ENCODE measurements at regions not wholly inside any gene's neighbourhood (a gene's known extent, or its start where the extent isn't known, plus 50 kb on each side); places are given as distances from the start of the nearest gene placed in this dataset.

DNA sequence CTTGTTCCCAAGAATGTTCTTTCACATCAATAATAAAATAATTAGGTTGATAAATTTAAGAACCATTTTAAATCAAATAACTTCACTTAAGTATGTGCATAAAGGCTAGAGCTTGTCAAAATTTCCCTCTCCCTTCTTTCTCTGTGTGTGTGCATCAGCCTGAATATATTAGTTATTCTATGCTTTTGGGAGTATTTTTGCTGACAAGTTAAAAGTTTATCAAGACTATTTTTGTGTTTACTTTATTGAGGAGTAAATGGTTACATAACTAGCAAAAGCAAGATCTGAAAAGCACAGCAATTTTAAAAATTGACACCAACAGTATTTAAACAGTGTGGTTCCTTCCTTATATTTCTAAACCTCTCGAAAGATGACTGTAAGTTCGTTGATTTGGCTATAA lies 261.7 kb downstream of the ISL1 start:
- H3K4me3 ChIP-seq: no peak overlapping the region
- no peaks in the 10 kb centered on the region for H3K4me1 ChIP-seq
- no peaks in the 10 kb centered on the region for H3K9me3 ChIP-seq (replicated peaks in 1 of 11)
- no peaks in the 10 kb centered on the region for H3K36me3 ChIP-seq
- H3K27me3 ChIP-seq: no peaks in the 10 kb centered on the region
- H3K9ac ChIP-seq: no peak overlapping the region
- H3K4me2 ChIP-seq: no peak overlapping the region
- no peak for TF ChIP-seq Cebpa-rat (IDR thresholded peaks at IDR 0.05)
- no peak overlapping the region for H3K27ac ChIP-seq
- H4K20me1 ChIP-seq: no peaks in the 10 kb centered on the region

DNA sequence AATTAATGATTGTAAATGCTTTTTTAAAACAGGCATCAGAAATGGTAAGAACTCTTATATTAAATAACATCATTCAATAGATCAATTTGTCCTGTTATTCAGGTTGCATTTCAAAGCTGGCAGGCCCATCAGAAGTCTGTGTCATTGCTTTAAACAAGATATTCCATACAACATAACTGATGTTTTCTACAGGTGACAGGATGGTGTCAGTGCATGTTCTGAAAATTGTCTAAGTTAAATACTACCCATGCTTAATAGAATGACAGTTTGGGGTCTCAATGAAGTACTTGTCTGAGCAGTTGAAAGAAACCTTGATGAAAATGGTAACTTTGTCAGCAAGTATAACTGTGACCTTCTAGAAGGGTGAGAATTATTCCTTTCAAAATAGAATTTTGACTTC lies 263.2 kb downstream of the ISL1 start:
- TF ChIP-seq Cebpa-rat (IDR thresholded peaks at IDR 0.05): no peak
- Histone ChIP-seq H3K27ac (no peak overlapping the region), H3K4me3 (no peak overlapping the region), H3K9ac (no peak overlapping the region), H3K4me2 (no peak overlapping the region), H3K36me3 (no peaks in the 10 kb centered on the region), H3K27me3 (no peaks in the 10 kb centered on the region), H3K4me1 (no peaks in the 10 kb centered on the region), H3K9me3 (replicated peaks in 1 of 11) (no peaks in the 10 kb centered on the region), H4K20me1 (no peaks in the 10 kb centered on the region)

DNA sequence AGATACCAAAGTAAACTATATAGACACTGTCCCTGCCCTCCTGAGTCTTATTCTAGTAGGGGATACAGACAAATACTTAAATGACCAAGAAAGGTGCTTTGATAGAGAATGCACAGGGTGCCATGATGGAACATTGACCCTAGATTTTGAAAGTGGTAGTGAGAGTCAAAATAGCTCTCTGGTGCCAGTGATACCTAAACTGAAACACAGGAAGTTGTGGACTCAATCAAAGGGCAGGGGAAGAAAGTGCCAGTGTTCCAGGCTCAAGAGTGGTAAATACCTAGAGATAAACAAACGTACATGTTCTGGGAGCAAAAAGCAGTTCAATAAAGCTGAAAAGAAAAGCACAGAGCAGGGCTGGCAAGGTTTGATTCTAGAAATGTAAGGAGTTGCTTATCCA lies 267.6 kb downstream of the ISL1 start:
- no peak overlapping the region for H3K4me2 ChIP-seq
- no peaks in the 10 kb centered on the region for H3K36me3 ChIP-seq
- no peak for TF ChIP-seq Cebpa-rat (IDR thresholded peaks at IDR 0.05)
- no peak overlapping the region for H3K9ac ChIP-seq
- H3K4me1 ChIP-seq: no peaks in the 10 kb centered on the region
- no peaks in the 10 kb centered on the region for H4K20me1 ChIP-seq
- H3K27me3 ChIP-seq: no peaks in the 10 kb centered on the region
- no peaks in the 10 kb centered on the region for H3K9me3 ChIP-seq (replicated peaks in 1 of 11)
- no peak overlapping the region for H3K27ac ChIP-seq
- H3K4me3 ChIP-seq: no peak overlapping the region

DNA sequence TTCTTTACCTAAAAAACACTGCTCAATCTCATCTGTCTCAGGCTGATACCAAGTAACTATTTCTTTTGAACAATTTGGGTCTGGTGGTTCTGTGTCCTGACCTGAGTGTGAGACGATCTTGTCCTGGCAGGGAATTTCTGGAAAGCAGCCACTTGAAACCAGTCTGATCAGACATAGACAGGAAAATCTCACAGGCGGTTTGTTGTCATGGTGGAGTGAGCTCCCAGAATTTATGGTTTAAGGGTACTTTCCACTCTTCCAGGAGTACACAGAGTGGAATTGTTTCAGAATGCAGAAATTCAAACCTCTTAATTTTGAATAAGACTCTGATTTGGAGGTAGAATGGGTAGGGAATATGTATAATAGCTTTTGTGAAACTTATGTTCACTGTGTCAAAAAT lies 268.2 kb downstream of the ISL1 start:
- Histone ChIP-seq H3K4me2 (no peak overlapping the region), H3K9me3 (replicated peaks in 1 of 11) (no peaks in the 10 kb centered on the region), H4K20me1 (no peaks in the 10 kb centered on the region), H3K9ac (no peak overlapping the region), H3K4me1 (no peaks in the 10 kb centered on the region), H3K27ac (no peak overlapping the region), H3K27me3 (no peaks in the 10 kb centered on the region), H3K36me3 (no peaks in the 10 kb centered on the region), H3K4me3 (no peak overlapping the region)
- TF ChIP-seq Cebpa-rat (IDR thresholded peaks at IDR 0.05): no peak

DNA sequence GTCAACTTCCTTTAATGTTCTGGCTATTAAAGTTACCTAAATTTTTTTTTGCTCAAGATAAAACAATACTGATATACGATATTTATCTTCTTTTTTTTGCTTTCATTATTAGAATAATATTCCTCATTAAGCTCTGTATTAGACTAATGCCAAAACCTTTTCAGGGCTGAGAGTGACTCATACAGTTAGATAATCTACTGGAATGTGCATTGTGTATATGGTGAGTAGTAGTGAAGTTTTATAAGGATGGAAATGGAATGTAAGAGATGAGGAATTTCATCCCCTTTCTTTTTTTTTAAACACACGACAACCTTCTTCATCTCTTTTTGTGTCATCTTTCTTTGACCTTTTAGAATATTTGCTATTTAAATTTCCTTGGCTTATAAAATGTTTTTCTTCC lies 268.6 kb downstream of the ISL1 start:
- Histone ChIP-seq H3K27ac (no peak overlapping the region), H3K4me2 (no peak overlapping the region), H3K9ac (no peak overlapping the region), H3K4me1 (no peaks in the 10 kb centered on the region), H3K4me3 (no peak overlapping the region), H3K27me3 (no peaks in the 10 kb centered on the region), H4K20me1 (no peaks in the 10 kb centered on the region), H3K36me3 (no peaks in the 10 kb centered on the region), H3K9me3 (replicated peaks in 1 of 11) (no peaks in the 10 kb centered on the region)
- TF ChIP-seq Cebpa-rat (IDR thresholded peaks at IDR 0.05): no peak

DNA sequence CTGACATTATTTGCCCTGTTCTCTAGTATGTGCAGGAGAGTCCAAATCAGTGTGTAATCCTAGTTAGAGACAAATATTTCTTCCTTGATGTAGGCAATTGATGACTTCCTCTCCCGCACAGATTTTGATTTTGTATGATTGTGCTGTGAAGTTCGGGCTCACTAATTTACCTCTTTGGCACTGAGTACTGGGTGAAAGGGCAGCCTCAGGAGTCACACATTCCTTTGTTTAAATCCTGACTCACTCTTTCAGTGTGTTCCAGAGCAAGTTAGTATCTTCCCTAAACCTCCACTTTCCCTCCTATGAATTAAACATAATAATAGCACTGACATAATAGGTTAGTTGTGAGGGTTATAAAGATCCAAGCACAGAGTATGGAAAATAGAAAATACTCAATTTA lies 269.7 kb downstream of the ISL1 start:
- H3K36me3 ChIP-seq: no peaks in the 10 kb centered on the region
- H4K20me1 ChIP-seq: no peaks in the 10 kb centered on the region
- H3K27ac ChIP-seq: no peak overlapping the region
- H3K4me3 ChIP-seq: no peak overlapping the region
- TF ChIP-seq Cebpa-rat (IDR thresholded peaks at IDR 0.05): no peak
- H3K27me3 ChIP-seq: no peaks in the 10 kb centered on the region
- H3K9ac ChIP-seq: no peak overlapping the region
- H3K4me2 ChIP-seq: no peak overlapping the region
- H3K9me3 ChIP-seq (replicated peaks in 1 of 11): no peaks in the 10 kb centered on the region
- H3K4me1 ChIP-seq: no peaks in the 10 kb centered on the region

DNA sequence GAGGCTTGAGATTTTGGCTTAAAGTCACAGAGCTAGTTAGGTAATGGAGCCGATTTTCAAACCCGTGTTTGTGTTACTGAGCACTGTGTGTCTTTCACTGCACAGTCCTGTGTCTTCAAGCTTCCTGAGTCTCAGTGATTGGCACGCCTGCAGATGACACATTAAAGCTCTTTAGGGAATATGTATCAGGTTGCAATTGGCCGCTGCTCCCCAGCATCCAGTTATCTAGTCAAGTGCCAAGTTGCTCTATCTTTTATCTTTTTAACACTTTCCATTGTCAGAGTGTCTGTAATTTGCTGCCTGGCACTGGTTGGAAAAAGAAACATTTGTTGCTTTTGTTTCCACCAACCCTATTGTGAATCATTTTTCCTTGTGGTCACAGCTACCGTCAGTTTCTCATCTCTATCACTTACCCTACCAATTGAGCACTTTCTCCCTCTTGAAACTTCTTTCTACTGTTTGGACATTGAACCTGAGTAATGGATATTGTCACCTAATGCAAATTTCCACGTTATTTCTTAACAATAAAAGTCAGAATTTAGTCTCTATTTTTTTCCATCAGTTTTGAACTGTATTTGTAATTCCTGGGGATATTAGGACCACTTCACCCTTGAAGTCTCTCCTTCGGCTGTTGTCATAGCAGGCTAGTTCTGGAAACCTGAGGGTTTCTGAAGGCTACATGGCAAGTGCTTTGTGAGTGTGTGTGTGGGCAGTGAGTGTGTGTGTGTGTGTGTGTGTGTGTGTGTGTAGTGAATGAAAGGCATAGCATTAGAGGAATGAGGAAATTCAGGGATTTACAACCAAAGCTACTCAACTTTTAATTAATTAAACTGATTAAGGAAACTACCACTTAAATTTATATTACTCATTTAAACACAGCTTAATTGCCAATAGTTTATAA lies 274.3 kb downstream of the ISL1 start:
- Histone ChIP-seq H3K4me3 (no peak overlapping the region), H3K27ac (no peak overlapping the region), H3K9me3 (replicated peaks in 1 of 11) (no peaks in the 10 kb centered on the region), H3K27me3 (no peaks in the 10 kb centered on the region), H3K9ac (no peak overlapping the region), H3K36me3 (no peaks in the 10 kb centered on the region), H3K4me1 (no peaks in the 10 kb centered on the region), H4K20me1 (no peaks in the 10 kb centered on the region), H3K4me2 (no peak overlapping the region)
- TF ChIP-seq Cebpa-rat (IDR thresholded peaks at IDR 0.05): no peak

DNA sequence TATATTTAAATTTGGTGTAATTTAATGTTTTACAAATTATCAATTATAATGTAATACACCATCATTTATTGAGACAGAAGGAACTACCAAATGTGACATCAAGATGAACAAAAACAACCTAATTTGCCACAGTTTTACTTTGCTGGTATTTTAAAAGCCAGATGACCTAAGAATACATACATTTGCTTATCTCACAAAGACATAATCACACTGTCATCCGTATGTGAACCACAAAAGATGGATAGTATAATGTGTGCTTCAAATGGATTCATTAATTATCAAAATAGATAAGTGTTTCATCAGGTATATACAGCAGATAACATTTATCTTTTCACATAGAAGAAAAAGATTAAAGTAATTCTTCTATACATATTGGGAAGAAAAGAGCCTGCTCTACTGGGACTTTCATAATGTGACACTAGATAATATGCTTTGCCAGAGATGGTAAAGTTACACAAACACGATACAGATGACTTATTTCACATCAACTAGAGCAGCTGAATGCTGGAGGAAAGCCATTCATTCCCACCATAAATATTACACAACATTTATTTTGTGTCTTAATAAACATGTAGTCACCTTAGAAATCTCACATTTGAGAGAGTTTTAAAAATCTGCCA lies 278.5 kb downstream of the ISL1 start:
- Histone ChIP-seq H3K9ac (no peak overlapping the region), H3K4me3 (no peak overlapping the region)

DNA sequence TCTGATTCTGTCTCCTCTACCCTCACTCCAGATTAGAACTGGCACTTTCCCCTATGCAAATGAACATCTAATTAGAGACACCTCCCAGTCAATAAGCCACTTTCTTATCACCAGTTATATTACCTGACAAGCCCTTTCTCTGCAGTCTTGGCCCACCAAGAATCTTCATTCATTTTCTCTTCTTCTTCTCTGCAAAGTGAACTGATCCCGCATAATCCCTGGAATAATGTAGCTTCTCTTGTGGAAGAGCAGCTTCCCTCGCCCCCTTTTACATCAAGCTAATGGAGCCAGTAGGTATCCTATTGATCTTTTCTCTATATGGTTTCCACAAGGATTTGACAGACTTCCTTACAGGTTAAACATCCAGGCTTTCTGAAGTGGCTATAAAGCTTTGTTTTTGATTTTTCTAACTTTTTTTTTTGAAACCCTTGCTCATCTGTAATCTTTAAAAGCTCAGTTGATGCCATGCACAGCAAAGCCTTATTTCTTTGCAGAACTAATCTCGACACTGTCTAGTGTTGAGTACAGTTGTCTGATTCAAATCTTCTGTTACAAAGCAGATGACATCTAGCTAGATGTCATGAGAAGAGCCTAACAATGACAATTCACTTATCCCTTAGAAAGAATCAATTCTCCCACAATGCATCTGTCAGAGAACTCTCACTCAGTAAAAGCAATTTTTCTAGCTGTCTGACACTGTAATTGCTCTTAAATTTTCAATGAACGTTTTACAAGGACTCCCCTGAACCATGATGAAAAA lies 281.4 kb downstream of the ISL1 start:
- no peak overlapping the region for H3K27ac ChIP-seq
- TF ChIP-seq Cebpa-rat (IDR thresholded peaks at IDR 0.05): no peak
- no peaks in the 10 kb centered on the region for H4K20me1 ChIP-seq
- no peaks in the 10 kb centered on the region for H3K9me3 ChIP-seq (replicated peaks in 1 of 11)
- H3K9ac ChIP-seq: no peak overlapping the region
- no peaks in the 10 kb centered on the region for H3K4me1 ChIP-seq
- no peaks in the 10 kb centered on the region for H3K36me3 ChIP-seq
- H3K4me2 ChIP-seq: no peak overlapping the region
- H3K4me3 ChIP-seq: no peak overlapping the region
- no peaks in the 10 kb centered on the region for H3K27me3 ChIP-seq

More for the DNA sequence above, 278.5 kb downstream of the ISL1 start:
- no peaks in the 10 kb centered on the region for H4K20me1 ChIP-seq
- TF ChIP-seq Cebpa-rat (IDR thresholded peaks at IDR 0.05): no peak
- no peak overlapping the region for H3K27ac ChIP-seq
- H3K36me3 ChIP-seq: no peaks in the 10 kb centered on the region
- H3K4me2 ChIP-seq: no peak overlapping the region
- H3K9me3 ChIP-seq (replicated peaks in 1 of 11): no peaks in the 10 kb centered on the region
- H3K27me3 ChIP-seq: no peaks in the 10 kb centered on the region
- no peaks in the 10 kb centered on the region for H3K4me1 ChIP-seq
